ENCODE measurements at regions not wholly inside any gene's neighbourhood (a gene's known extent, or its start where the extent isn't known, plus 50 kb on each side); places are given as distances from the start of the nearest gene placed in this dataset.
"Not testable (repeated sequence)": the region's sequence is repeated elsewhere in the genome, so short reads cannot be mapped to it uniquely, and the experiment has no call there.

DNA sequence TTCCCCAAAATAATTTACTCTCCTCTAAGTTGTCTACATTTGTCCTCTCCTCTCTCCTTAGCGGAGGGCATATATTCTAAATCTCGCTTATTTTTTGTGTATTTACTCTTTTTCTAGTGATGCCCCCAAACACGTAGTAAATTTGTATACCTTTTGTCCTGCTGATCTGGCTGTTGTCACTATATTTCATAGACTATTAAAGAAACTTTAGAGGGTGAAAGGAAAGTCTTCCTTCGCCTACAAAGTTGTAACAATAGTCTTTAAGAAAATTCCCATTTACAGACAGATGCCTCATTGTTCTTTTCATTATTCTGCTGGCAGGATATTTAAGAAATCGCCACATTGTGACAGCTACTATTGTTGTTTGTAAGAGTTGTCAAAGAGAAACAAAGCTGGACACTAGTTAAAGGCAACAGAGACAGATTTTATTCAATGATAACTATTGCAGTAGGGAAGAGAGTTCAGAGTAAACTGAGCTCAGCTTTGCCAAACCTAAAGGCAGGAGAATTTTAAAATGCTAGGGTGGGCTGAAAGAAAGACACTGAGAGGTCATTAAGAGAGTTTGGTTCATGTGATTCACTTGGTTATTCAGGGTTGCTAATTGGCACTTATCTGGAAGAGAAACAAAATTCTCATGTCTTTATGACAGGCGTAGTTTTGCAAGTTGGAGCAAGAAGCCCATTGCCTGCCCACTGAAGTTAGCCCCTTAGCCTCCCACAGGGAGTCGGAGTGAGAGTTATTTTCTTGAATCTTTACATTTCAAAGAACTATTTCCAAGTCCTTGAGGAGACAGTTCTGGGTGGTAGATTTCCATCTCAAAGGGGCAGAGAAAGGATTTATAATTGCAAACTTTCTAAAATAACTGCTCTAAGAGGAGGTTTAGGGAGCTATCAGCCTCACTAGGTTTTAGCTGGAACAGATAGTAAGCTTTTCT, 1272.5 kb upstream of the SEL1L start:
- Histone ChIP-seq H3K36me3 (no peaks in the 10 kb centered on the region), H3K27me3 (no peaks in the 10 kb centered on the region), H3K4me1 (no peaks in the 10 kb centered on the region), H3K4me3 (no peak overlapping the region), H3K9me3 (no peaks in the 10 kb centered on the region), H3K27ac (no peak overlapping the region)
- ATAC-seq (no peak), DNase-seq (no peak)
- intact Hi-C loops (cut with DNase I), result no loop called here
- no peak for TF ChIP-seq POLR2A (IDR thresholded peaks at IDR 0.05)
- TF ChIP-seq, protein P1, sequence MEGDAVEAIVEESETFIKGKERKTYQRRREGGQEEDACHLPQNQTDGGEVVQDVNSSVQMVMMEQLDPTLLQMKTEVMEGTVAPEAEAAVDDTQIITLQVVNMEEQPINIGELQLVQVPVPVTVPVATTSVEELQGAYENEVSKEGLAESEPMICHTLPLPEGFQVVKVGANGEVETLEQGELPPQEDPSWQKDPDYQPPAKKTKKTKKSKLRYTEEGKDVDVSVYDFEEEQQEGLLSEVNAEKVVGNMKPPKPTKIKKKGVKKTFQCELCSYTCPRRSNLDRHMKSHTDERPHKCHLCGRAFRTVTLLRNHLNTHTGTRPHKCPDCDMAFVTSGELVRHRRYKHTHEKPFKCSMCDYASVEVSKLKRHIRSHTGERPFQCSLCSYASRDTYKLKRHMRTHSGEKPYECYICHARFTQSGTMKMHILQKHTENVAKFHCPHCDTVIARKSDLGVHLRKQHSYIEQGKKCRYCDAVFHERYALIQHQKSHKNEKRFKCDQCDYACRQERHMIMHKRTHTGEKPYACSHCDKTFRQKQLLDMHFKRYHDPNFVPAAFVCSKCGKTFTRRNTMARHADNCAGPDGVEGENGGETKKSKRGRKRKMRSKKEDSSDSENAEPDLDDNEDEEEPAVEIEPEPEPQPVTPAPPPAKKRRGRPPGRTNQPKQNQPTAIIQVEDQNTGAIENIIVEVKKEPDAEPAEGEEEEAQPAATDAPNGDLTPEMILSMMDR (IDR thresholded peaks at IDR 0.05), result no peak
- WGBS (ENCODE audit: insufficient coverage, low coverage, low lambda C conversion rate, missing lambda C conversion rate), result 45% methylated on average over 7 of the region's 7 CpGs

- no peak for ATAC-seq
- TF ChIP-seq POLR2A (IDR thresholded peaks at IDR 0.05), result no peak
- TF ChIP-seq, protein P1 (IDR thresholded peaks at IDR 0.05), result no peak
- no peak for DNase-seq
- no peaks in the 10 kb centered on the region for H3K4me1 ChIP-seq
- H3K27me3 ChIP-seq, result no peaks in the 10 kb centered on the region
- no peak overlapping the region for H3K4me3 ChIP-seq
- no peak overlapping the region for H3K27ac ChIP-seq
- 73% methylated on average over 2 of the region's 2 CpGs for WGBS (ENCODE audit: insufficient coverage, low coverage, low lambda C conversion rate, missing lambda C conversion rate)
- intact Hi-C loops (cut with DNase I), result loop anchor here in 1 of 2 donors (10.0 kb wide), 1 partner anchor 216 kb away; no protein-coding TSS in a partner anchor
- H3K36me3 ChIP-seq, result no peaks in the 10 kb centered on the region
- H3K9me3 ChIP-seq, result no peaks in the 10 kb centered on the region
Measured at GRCh38 chr14:82811246-82811645, 1277.6 kb upstream of the SEL1L start.

DNA sequence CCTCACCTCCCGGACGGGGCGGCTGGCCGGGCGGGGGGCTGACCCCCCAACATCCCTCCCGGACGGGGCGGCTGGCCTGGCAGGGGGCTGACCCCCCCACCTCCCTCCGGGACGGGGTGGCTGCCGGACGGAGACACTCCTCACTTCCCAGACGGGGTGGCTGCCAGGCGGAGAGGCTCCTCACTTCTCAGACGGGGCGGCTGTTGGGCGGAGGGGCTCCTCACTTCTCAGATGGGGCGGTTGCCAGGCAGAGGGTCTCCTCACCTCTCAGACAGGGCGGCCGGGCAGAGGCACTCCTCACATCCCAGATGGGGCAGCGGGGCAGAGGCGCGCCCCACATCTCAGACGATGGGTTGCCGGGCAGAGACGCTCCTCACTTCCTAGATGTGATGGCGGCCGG, 1280.7 kb upstream of the SEL1L start:
- intact Hi-C loops (cut with DNase I), result loop anchor here in 1 of 2 donors (10.0 kb wide), 1 partner anchor 220 kb away; no protein-coding TSS in a partner anchor
- H3K9me3 ChIP-seq, H3K36me3 ChIP-seq, H3K4me3 ChIP-seq, ATAC-seq, H3K4me1 ChIP-seq, H3K27me3 ChIP-seq, DNase-seq, H3K27ac ChIP-seq: not testable (repeated sequence)
- no CpG with 5 or more reads among the region's 28 CpGs for WGBS (ENCODE audit: insufficient coverage, low coverage, low lambda C conversion rate, missing lambda C conversion rate)

GRCh38 chr14:82830596-82830995, 1296.9 kb upstream of the SEL1L start:
- H3K9me3 ChIP-seq, result no peaks in the 10 kb centered on the region
- no peaks in the 10 kb centered on the region for H3K4me1 ChIP-seq
- H3K27ac ChIP-seq, result no peak overlapping the region
- no peaks in the 10 kb centered on the region for H3K36me3 ChIP-seq
- 67% methylated on average over 4 of the region's 4 CpGs for WGBS (ENCODE audit: insufficient coverage, low coverage, low lambda C conversion rate, missing lambda C conversion rate)
- TF ChIP-seq POLR2A (IDR thresholded peaks at IDR 0.05), result no peak
- TF ChIP-seq, protein P1 (IDR thresholded peaks at IDR 0.05), result no peak
- ATAC-seq (no peak), DNase-seq (no peak)
- intact Hi-C loops (cut with DNase I), result no loop called here
- no peaks in the 10 kb centered on the region for H3K27me3 ChIP-seq
- H3K4me3 ChIP-seq, result no peak overlapping the region

DNA sequence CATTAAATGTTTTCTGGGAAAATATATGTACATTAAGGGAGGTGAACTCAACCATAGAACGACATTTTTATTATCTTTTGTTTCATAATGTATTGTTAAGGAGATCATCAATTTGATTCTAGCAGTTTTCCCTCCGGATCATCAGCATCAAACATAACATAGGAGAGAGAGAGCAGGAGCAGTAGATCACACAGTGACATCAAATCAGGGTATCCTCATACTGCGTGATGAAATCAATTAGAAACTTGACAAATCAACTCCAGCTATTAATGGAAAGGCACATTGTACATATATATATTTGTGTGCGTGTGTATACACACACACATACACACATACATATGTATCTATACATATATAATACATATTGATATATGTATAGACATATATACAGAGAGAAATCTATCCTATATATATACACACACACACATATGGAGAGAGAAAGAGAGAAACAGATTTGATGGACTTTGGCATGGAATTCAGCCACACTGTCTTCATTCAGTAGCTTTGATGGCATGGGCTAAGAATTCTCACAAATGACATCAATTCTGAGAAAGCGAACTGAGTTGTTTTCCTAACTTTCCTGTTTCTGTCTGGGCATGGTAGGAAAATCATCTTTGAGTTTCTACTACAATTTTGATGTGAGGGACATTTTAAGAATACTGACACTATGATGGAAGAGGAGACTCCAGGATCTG, 1302.8 kb upstream of the SEL1L start:
- TF ChIP-seq POLR2A (IDR thresholded peaks at IDR 0.05), result no peak
- TF ChIP-seq, protein P1 (IDR thresholded peaks at IDR 0.05), result no peak
- Histone ChIP-seq H3K27ac (no peak overlapping the region), H3K4me3 (no peak overlapping the region), H3K36me3 (no peaks in the 10 kb centered on the region), H3K4me1 (no peaks in the 10 kb centered on the region), H3K9me3 (no peaks in the 10 kb centered on the region), H3K27me3 (no peaks in the 10 kb centered on the region)
- DNase-seq, result no peak
- no peak for ATAC-seq
- 55% methylated on average over 5 of the region's 5 CpGs for WGBS (ENCODE audit: insufficient coverage, low coverage, low lambda C conversion rate, missing lambda C conversion rate)
- intact Hi-C loops (cut with DNase I), result no loop called here
